Spleen (tissue), 7 donors: ENCODE measurements at regions not wholly inside any gene's neighbourhood (a gene's known extent, or its start where the extent isn't known, plus 50 kb on each side); places are given as distances from the start of the nearest gene placed in this dataset.

Source experiments
- POLR2AphosphoS5 ChIP-seq, 3 donors: sonication (generic); formaldehyde crosslinking; IDR thresholded peaks; one replicate each; pipeline ENCODE4 v1.5.1; 2017; ENCODE audit warnings: antibody characterized with exemption in 3 of 3
- TF ChIP-seq, protein P1 (sequence below), 11 experiments: fragments of 200-600 bp in 7 of 11; fragments of 450-650 bp in 4 of 11; sonication (generic) in 4 of 11; IDR thresholded peaks in 8 of 11; conservative IDR thresholded peaks in 3 of 11; 1 replicate in 7 of 11; 2 replicates in 4 of 11; pipeline versions ENCODE4 v1.4.0 to v1.8.0; 2016 to 2021; ENCODE audit warnings: antibody characterized with exemption in 11 of 11, inconsistent platforms in 4 of 11, mild to moderate bottlenecking in 1 of 11
- donor health status: DM: no; HTN: no; CAD: no; lungs with moderate emphysema.
- donor health status: DM: no; HTN: no; CAD: no.
- donor health status: DM: no; HTN: no; CAD: no.

- TF ChIP-seq, protein P1, sequence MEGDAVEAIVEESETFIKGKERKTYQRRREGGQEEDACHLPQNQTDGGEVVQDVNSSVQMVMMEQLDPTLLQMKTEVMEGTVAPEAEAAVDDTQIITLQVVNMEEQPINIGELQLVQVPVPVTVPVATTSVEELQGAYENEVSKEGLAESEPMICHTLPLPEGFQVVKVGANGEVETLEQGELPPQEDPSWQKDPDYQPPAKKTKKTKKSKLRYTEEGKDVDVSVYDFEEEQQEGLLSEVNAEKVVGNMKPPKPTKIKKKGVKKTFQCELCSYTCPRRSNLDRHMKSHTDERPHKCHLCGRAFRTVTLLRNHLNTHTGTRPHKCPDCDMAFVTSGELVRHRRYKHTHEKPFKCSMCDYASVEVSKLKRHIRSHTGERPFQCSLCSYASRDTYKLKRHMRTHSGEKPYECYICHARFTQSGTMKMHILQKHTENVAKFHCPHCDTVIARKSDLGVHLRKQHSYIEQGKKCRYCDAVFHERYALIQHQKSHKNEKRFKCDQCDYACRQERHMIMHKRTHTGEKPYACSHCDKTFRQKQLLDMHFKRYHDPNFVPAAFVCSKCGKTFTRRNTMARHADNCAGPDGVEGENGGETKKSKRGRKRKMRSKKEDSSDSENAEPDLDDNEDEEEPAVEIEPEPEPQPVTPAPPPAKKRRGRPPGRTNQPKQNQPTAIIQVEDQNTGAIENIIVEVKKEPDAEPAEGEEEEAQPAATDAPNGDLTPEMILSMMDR (IDR thresholded peaks at IDR 0.05 in 8 of 11, conservative IDR thresholded peaks at IDR 0.05 in 3 of 11), result no peak
- TF ChIP-seq POLR2AphosphoS5 (IDR thresholded peaks at IDR 0.05), result no peak
Observed at GRCh38 chr6:170130771-170131241, 160.1 kb downstream of the DLL1 start.
